IPS-11a (cell line): ENCODE measurements at regions not wholly inside any gene's neighbourhood (a gene's known extent, or its start where the extent isn't known, plus 50 kb on each side); places are given as distances from the start of the nearest gene placed in this dataset.
"Not testable (repeated sequence)": the region's sequence is repeated elsewhere in the genome, so short reads cannot be mapped to it uniquely, and the experiment has no call there.

ENCODE experiments used
- H3K4me3 ChIP-seq: one replicate; pipeline ENCODE4 v1.5.1; 2013; ENCODE audit warnings: low read depth, low read length, control low read depth

- no peak overlapping the region for H3K4me3 ChIP-seq
Observed at GRCh38 chr4:33739884-33740632, 2504.3 kb downstream of the ARAP2 start.

- not testable (repeated sequence) for H3K4me3 ChIP-seq
Observed at GRCh38 chr4:33740871-33741270, 2503.4 kb downstream of the ARAP2 start.

GRCh38 chr4:33746979-33747378 lies 2497.3 kb downstream of the ARAP2 start:
- H3K4me3 ChIP-seq = no peak overlapping the region

GRCh38 chr4:33751050-33751449 lies 2493.3 kb downstream of the ARAP2 start:
- no peak overlapping the region for H3K4me3 ChIP-seq

GRCh38 chr4:33772582-33772981 lies 2471.7 kb downstream of the ARAP2 start:
- H3K4me3 ChIP-seq = no peak overlapping the region

- no peak overlapping the region for H3K4me3 ChIP-seq
Observed at GRCh38 chr4:33780952-33781791, 2463.1 kb downstream of the ARAP2 start.

- H3K4me3 ChIP-seq = no peak overlapping the region
Observed at GRCh38 chr4:33785843-33786242, 2458.5 kb downstream of the ARAP2 start.

GRCh38 chr4:33802578-33802977 lies 2441.7 kb downstream of the ARAP2 start:
- no peak overlapping the region for H3K4me3 ChIP-seq

GRCh38 chr4:33825685-33826084 lies 2418.6 kb downstream of the ARAP2 start:
- no peak overlapping the region for H3K4me3 ChIP-seq

GRCh38 chr4:33829356-33829755 lies 2415.0 kb downstream of the ARAP2 start:
- H3K4me3 ChIP-seq = not testable (repeated sequence)

- H3K4me3 ChIP-seq = no peak overlapping the region
Observed at GRCh38 chr4:33831442-33832066, 2412.8 kb downstream of the ARAP2 start.

- not testable (repeated sequence) for H3K4me3 ChIP-seq
Observed at GRCh38 chr4:33835764-33836163, 2408.6 kb downstream of the ARAP2 start.

- no peak overlapping the region for H3K4me3 ChIP-seq
Observed at GRCh38 chr4:33837043-33837838, 2407.1 kb downstream of the ARAP2 start.

GRCh38 chr4:33841120-33841519 lies 2403.2 kb downstream of the ARAP2 start:
- H3K4me3 ChIP-seq = no peak overlapping the region

GRCh38 chr4:33850371-33850902 lies 2393.9 kb downstream of the ARAP2 start:
- no peak overlapping the region for H3K4me3 ChIP-seq

GRCh38 chr4:33853670-33854069 lies 2390.6 kb downstream of the ARAP2 start:
- not testable (repeated sequence) for H3K4me3 ChIP-seq

GRCh38 chr4:33864290-33864859 lies 2379.9 kb downstream of the ARAP2 start:
- no peak overlapping the region for H3K4me3 ChIP-seq

- no peak overlapping the region for H3K4me3 ChIP-seq
Observed at GRCh38 chr4:33873791-33874190, 2370.5 kb downstream of the ARAP2 start.

- no peak overlapping the region for H3K4me3 ChIP-seq
Observed at GRCh38 chr4:33878710-33879109, 2365.6 kb downstream of the ARAP2 start.

- no peak overlapping the region for H3K4me3 ChIP-seq
Observed at GRCh38 chr4:33881176-33881575, 2363.1 kb downstream of the ARAP2 start.
